ENCODE measurements at regions not wholly inside any gene's neighbourhood (a gene's known extent, or its start where the extent isn't known, plus 50 kb on each side); places are given as distances from the start of the nearest gene placed in this dataset.

DNA sequence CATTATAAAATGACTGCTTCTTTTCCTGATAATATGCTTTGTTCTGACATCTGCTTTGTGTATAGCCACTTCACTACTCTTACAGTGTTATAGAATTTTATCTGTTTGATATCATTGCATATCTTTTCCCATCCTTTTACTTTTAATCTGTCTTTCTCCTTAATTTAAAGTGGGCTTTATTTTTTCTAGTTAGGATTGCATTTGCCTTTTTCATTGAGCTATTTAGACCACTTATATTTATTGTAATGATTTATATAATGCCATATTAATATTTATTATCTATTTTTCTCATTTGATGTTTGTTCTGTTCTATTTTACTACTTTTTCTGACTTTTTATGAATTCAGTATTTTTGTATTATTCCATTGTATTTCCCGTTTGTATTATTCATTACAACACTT lies 758.7 kb downstream of the TMEM182 start:
- Histone ChIP-seq H3K79me1 (ENCODE audit: insufficient read depth, low read depth, low read length, poor library complexity, severe bottlenecking) (no peaks in the 10 kb centered on the region), H2BK15ac (ENCODE audit: low read depth, low read length) (no peak overlapping the region), H3K4me2 (ENCODE audit: insufficient read depth, insufficient read length, low read length) (no peak overlapping the region), H2BK120ac (ENCODE audit: low read depth, low read length, poor library complexity, severe bottlenecking) (no peak overlapping the region), H3K14ac (ENCODE audit: insufficient read depth, low read length) (no peak overlapping the region), H3K4me1 (ENCODE audit: insufficient read depth, low read length) (no peaks in the 10 kb centered on the region), H3K9me3 (ENCODE audit: control insufficient read depth, low read depth, low read length) (no peaks in the 10 kb centered on the region), H3K23me2 (ENCODE audit: insufficient read length, low read depth, low read length, poor library complexity, severe bottlenecking) (no peaks in the 10 kb centered on the region), H2BK20ac (ENCODE audit: low read depth, low read length, poor library complexity, severe bottlenecking) (no peak overlapping the region), H2BK12ac (ENCODE audit: insufficient read length, low read depth, low read length) (no peak overlapping the region), H3K23ac (ENCODE audit: insufficient read length, low read depth, low read length) (no peak overlapping the region), H4K91ac (ENCODE audit: insufficient read length, low read depth, low read length) (no peak overlapping the region), H3T11ph (ENCODE audit: low read length) (no peak overlapping the region), H4K8ac (replicated peaks; ENCODE audit: insufficient read length, low read depth, low read length) (no peak overlapping the region), H3K9ac (ENCODE audit: extremely low read depth, insufficient read length, low read length) (no peak overlapping the region), H3K4ac (ENCODE audit: low read depth, low read length) (no peak overlapping the region), H3K27me3 (ENCODE audit: insufficient read depth, low read length) (no peaks in the 10 kb centered on the region), H3K27ac (ENCODE audit: insufficient read length, low read depth, low read length) (no peak overlapping the region), H3K18ac (ENCODE audit: insufficient read length, low read depth, low read length) (no peak overlapping the region), H4K5ac (ENCODE audit: insufficient read length, low read depth, low read length) (no peak overlapping the region), H2AFZ (ENCODE audit: low read length) (no peak overlapping the region), H4K20me1 (ENCODE audit: control insufficient read depth, insufficient read depth, insufficient read length) (no peaks in the 10 kb centered on the region), H3K56ac (ENCODE audit: insufficient read length, low read depth, low read length) (no peak overlapping the region), H3K79me2 (ENCODE audit: insufficient read depth, low read length) (no peaks in the 10 kb centered on the region), H2AK5ac (ENCODE audit: insufficient read length, low read length) (no peak overlapping the region), H2BK5ac (ENCODE audit: insufficient read length, low read length) (no peak overlapping the region)
- Mint-ChIP-seq H3K27me3 (ENCODE audit: low read depth) (no peaks in the 10 kb centered on the region), H3K9me3 (peaks cover 7 to 13% of the 10 kb centered on the region in 2 experiments), H3K4me1 (no peaks in the 10 kb centered on the region), H3K4me3 (no peak overlapping the region), H3K36me3 (ENCODE audit: insufficient read depth in 1 of 3, low read depth in 3 of 3) (peaks cover 0 to 10% (median 0%) of the 10 kb centered on the region in 3 experiments; a peak in 2 of 7 replicates), H3K27ac (no peak overlapping the region)
- no CpG with 5 or more reads among the region's 1 CpG for WGBS (ENCODE audit: extremely low coverage, insufficient read length, low lambda C conversion rate)
- TF ChIP-seq, protein P1, sequence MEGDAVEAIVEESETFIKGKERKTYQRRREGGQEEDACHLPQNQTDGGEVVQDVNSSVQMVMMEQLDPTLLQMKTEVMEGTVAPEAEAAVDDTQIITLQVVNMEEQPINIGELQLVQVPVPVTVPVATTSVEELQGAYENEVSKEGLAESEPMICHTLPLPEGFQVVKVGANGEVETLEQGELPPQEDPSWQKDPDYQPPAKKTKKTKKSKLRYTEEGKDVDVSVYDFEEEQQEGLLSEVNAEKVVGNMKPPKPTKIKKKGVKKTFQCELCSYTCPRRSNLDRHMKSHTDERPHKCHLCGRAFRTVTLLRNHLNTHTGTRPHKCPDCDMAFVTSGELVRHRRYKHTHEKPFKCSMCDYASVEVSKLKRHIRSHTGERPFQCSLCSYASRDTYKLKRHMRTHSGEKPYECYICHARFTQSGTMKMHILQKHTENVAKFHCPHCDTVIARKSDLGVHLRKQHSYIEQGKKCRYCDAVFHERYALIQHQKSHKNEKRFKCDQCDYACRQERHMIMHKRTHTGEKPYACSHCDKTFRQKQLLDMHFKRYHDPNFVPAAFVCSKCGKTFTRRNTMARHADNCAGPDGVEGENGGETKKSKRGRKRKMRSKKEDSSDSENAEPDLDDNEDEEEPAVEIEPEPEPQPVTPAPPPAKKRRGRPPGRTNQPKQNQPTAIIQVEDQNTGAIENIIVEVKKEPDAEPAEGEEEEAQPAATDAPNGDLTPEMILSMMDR (conservative IDR thresholded peaks at IDR 0.05) = no peak
- no peak for DNase-seq
